Suprapubic skin (tissue), 3 donors: ENCODE measurements at regions not wholly inside any gene's neighbourhood (a gene's known extent, or its start where the extent isn't known, plus 50 kb on each side); places are given as distances from the start of the nearest gene placed in this dataset.

ENCODE experiments used
- POLR2A ChIP-seq, 2 donors: fragments of 450-650 bp; IDR thresholded peaks; one replicate each; pipeline ENCODE4 v1.6.1; 2017; ENCODE audit warnings: antibody characterized with exemption in 2 of 2, mild to moderate bottlenecking in 2 of 2, moderate library complexity in 2 of 2
- TF ChIP-seq, protein P1 (sequence below), 2 donors: fragments of 200-600 bp in 1 of 2; fragments of 450-650 bp in 1 of 2; sonication (generic) in 1 of 2; IDR thresholded peaks; one replicate each; pipeline ENCODE4 v1.5.1; 2016 to 2019; ENCODE audit warnings: antibody characterized with exemption in 2 of 2, mild to moderate bottlenecking in 1 of 2, moderate library complexity in 1 of 2

DNA sequence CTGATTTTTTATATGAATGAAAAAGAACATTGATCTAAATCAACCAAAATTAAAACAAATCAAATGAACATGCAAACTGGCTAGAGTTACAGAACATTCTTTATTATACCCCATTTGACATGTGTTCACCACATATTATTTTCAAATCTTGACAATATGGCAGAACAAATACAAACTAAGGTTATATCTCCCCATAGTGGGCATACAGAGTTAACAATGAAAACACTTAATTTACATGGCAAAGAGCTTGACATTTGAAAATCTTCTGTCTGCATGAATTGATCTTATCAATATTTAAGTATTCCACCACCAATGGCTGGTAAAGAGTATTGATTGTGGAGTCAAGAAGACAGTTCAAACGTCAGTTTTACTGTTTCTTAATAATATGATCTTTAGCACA, 197.9 kb upstream of the ANO3 start:
- TF ChIP-seq, protein P1, sequence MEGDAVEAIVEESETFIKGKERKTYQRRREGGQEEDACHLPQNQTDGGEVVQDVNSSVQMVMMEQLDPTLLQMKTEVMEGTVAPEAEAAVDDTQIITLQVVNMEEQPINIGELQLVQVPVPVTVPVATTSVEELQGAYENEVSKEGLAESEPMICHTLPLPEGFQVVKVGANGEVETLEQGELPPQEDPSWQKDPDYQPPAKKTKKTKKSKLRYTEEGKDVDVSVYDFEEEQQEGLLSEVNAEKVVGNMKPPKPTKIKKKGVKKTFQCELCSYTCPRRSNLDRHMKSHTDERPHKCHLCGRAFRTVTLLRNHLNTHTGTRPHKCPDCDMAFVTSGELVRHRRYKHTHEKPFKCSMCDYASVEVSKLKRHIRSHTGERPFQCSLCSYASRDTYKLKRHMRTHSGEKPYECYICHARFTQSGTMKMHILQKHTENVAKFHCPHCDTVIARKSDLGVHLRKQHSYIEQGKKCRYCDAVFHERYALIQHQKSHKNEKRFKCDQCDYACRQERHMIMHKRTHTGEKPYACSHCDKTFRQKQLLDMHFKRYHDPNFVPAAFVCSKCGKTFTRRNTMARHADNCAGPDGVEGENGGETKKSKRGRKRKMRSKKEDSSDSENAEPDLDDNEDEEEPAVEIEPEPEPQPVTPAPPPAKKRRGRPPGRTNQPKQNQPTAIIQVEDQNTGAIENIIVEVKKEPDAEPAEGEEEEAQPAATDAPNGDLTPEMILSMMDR (IDR thresholded peaks at IDR 0.05): no peak
- TF ChIP-seq POLR2A (IDR thresholded peaks at IDR 0.05): no peak
